ENCODE measurements at regions not wholly inside any gene's neighbourhood (a gene's known extent, or its start where the extent isn't known, plus 50 kb on each side); places are given as distances from the start of the nearest gene placed in this dataset.

- TF ChIP-seq EP300 (IDR thresholded peaks at IDR 0.05) = no peak
- TF ChIP-seq POLR2A (IDR thresholded peaks at IDR 0.05) = no peak
- TF ChIP-seq CTCF (IDR thresholded peaks at IDR 0.05) = no peak
- WGBS, 3 donors = 63 to 69% (median 67%) methylated on average over 5 of the region's 5 CpGs
- Histone ChIP-seq H3K36me3 (no peaks in the 10 kb centered on the region), H3K27ac (no peak overlapping the region), H3K27me3 (no peaks in the 10 kb centered on the region), H3K4me1 (ENCODE audit: insufficient read depth) (no peaks in the 10 kb centered on the region), H3K9me3 (no peaks in the 10 kb centered on the region), H3K4me3 (no peak overlapping the region)
- intact Hi-C loops (cut with DNase I) = no loop called here
- DNase-seq = no peak
Measured at GRCh38 chr4:148881860-148882643, 439.8 kb upstream of the NR3C2 start.

GRCh38 chr4:148874331-148874730 lies 432.1 kb upstream of the NR3C2 start:
- 40 to 47% (median 41%) methylated on average over 2 of the region's 2 CpGs for WGBS, 3 donors
- H3K4me1 ChIP-seq (ENCODE audit: insufficient read depth) = no peaks in the 10 kb centered on the region
- TF ChIP-seq CTCF (IDR thresholded peaks at IDR 0.05) (no peak), EP300 (IDR thresholded peaks at IDR 0.05) (no peak), POLR2A (IDR thresholded peaks at IDR 0.05) (no peak)

GRCh38 chr4:148868191-148868590 lies 426.0 kb upstream of the NR3C2 start:
- Histone ChIP-seq H3K9me3 (no peaks in the 10 kb centered on the region), H3K36me3 (no peaks in the 10 kb centered on the region), H3K27ac (no peak overlapping the region), H3K27me3 (no peaks in the 10 kb centered on the region), H3K4me1 (ENCODE audit: insufficient read depth) (no peaks in the 10 kb centered on the region), H3K4me3 (no peak overlapping the region)
- WGBS, 3 donors = 89 to 94% (median 91%) methylated on average over 8 of the region's 8 CpGs
- intact Hi-C loops (cut with DNase I) = no loop called here
- TF ChIP-seq CTCF (IDR thresholded peaks at IDR 0.05) (no peak), POLR2A (IDR thresholded peaks at IDR 0.05) (no peak), EP300 (IDR thresholded peaks at IDR 0.05) (no peak)
- no peak for DNase-seq

More at GRCh38 chr4:148874331-148874730, 432.1 kb upstream of the NR3C2 start:
- Histone ChIP-seq H3K4me3 (no peak overlapping the region), H3K36me3 (no peaks in the 10 kb centered on the region), H3K9me3 (no peaks in the 10 kb centered on the region), H3K27ac (no peak overlapping the region), H3K27me3 (no peaks in the 10 kb centered on the region)
- intact Hi-C loops (cut with DNase I) = no loop called here
- no peak for DNase-seq

GRCh38 chr4:148866666-148867065 lies 424.5 kb upstream of the NR3C2 start:
- WGBS, 3 donors = 7 to 19% (median 16%) methylated on average over 3 of the region's 3 CpGs
- Histone ChIP-seq H3K27ac (no peak overlapping the region), H3K4me1 (ENCODE audit: insufficient read depth) (no peaks in the 10 kb centered on the region), H3K9me3 (no peaks in the 10 kb centered on the region), H3K4me3 (no peak overlapping the region), H3K27me3 (no peaks in the 10 kb centered on the region), H3K36me3 (no peaks in the 10 kb centered on the region)
- TF ChIP-seq POLR2A (IDR thresholded peaks at IDR 0.05) (no peak), EP300 (IDR thresholded peaks at IDR 0.05) (no peak), CTCF (IDR thresholded peaks at IDR 0.05) (no peak)
- intact Hi-C loops (cut with DNase I) = no loop called here
- no peak for DNase-seq
